ENCODE measurements at regions not wholly inside any gene's neighbourhood (a gene's known extent, or its start where the extent isn't known, plus 50 kb on each side); places are given as distances from the start of the nearest gene placed in this dataset.

- TF ChIP-seq CTCF (IDR thresholded peaks at IDR 0.05; ENCODE audit: low read depth, low read length) = no peak
- DNase-seq (ENCODE audit: low read depth, low spot score) = no peak
- in situ Hi-C loops (cut with HindIII; ENCODE audit: low sequenced_read_pairs) = no loop called here
- H3K4me3 ChIP-seq (ENCODE audit: low read depth, low read length) = no peak overlapping the region
Measured at GRCh38 chr5:63894690-63895089, 67.6 kb downstream of the HTR1A start.

- no peak overlapping the region for H3K4me3 ChIP-seq (ENCODE audit: low read depth, low read length)
- DNase-seq (ENCODE audit: low read depth, low spot score) = no peak
- TF ChIP-seq CTCF (IDR thresholded peaks at IDR 0.05; ENCODE audit: low read depth, low read length) = no peak
- in situ Hi-C loops (cut with HindIII; ENCODE audit: low sequenced_read_pairs) = no loop called here
Measured at GRCh38 chr5:63878788-63879187, 83.5 kb downstream of the HTR1A start.

GRCh38 chr5:63877961-63878360, 84.3 kb downstream of the HTR1A start:
- TF ChIP-seq CTCF (IDR thresholded peaks at IDR 0.05; ENCODE audit: low read depth, low read length) = no peak
- DNase-seq (ENCODE audit: low read depth, low spot score) = no peak
- no peak overlapping the region for H3K4me3 ChIP-seq (ENCODE audit: low read depth, low read length)
- in situ Hi-C loops (cut with HindIII; ENCODE audit: low sequenced_read_pairs) = no loop called here

- no peak for DNase-seq (ENCODE audit: low read depth, low spot score)
- no peak overlapping the region for H3K4me3 ChIP-seq (ENCODE audit: low read depth, low read length)
- TF ChIP-seq CTCF (IDR thresholded peaks at IDR 0.05; ENCODE audit: low read depth, low read length) = no peak
- in situ Hi-C loops (cut with HindIII; ENCODE audit: low sequenced_read_pairs) = no loop called here
Measured at GRCh38 chr5:63860379-63860778, 101.9 kb downstream of the HTR1A start.

GRCh38 chr5:63854076-63854475, 108.2 kb downstream of the HTR1A start:
- no peak for DNase-seq (ENCODE audit: low read depth, low spot score)
- in situ Hi-C loops (cut with HindIII; ENCODE audit: low sequenced_read_pairs) = no loop called here
- TF ChIP-seq CTCF (IDR thresholded peaks at IDR 0.05; ENCODE audit: low read depth, low read length) = no peak
- no peak overlapping the region for H3K4me3 ChIP-seq (ENCODE audit: low read depth, low read length)

GRCh38 chr5:63843190-63843589, 119.1 kb downstream of the HTR1A start:
- no peak overlapping the region for H3K4me3 ChIP-seq (ENCODE audit: low read depth, low read length)
- in situ Hi-C loops (cut with HindIII; ENCODE audit: low sequenced_read_pairs) = no loop called here
- DNase-seq (ENCODE audit: low read depth, low spot score) = no peak
- no peak for TF ChIP-seq CTCF (IDR thresholded peaks at IDR 0.05; ENCODE audit: low read depth, low read length)

GRCh38 chr5:63837437-63837836, 124.8 kb downstream of the HTR1A start:
- in situ Hi-C loops (cut with HindIII; ENCODE audit: low sequenced_read_pairs) = no loop called here
- no peak overlapping the region for H3K4me3 ChIP-seq (ENCODE audit: low read depth, low read length)
- DNase-seq (ENCODE audit: low read depth, low spot score) = no peak
- TF ChIP-seq CTCF (IDR thresholded peaks at IDR 0.05; ENCODE audit: low read depth, low read length) = no peak

Data from astrocyte of the spinal cord (primary cell).